ENCODE measurements at regions not wholly inside any gene's neighbourhood (a gene's known extent, or its start where the extent isn't known, plus 50 kb on each side); places are given as distances from the start of the nearest gene placed in this dataset.

DNA sequence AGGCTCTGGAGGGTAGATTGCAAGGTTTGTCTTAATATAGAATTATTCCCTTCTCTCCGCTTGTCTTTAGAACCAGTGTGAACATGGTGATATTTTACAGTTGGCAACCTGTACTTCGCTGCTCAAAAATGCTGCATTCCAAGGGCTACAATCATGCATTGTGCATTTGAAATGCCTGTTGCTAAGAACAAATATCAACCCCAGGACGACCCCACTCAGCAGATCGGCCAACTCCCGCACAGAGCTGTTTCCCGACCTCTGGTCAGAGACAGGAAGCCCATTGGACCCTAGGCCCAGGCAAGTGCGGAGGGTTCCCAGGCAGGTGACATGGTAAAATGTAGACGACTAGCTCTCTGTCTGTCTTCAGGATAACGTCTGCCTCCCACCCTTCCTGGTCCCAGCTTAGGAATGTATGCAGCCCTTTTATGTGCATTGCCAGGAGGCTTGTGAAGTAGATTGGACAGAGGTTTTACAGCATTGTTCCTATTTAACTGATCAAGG is 263.5 kb downstream of the FOXO1 start:
- Histone ChIP-seq H3K27ac (ENCODE audit: low read depth) (no peak overlapping the region), H3K36me3 (ENCODE audit: insufficient read depth) (no peaks in the 10 kb centered on the region), H3K4me2 (no peak overlapping the region), H3F3A (replicated peaks; ENCODE audit: low read depth) (no peaks in the 10 kb centered on the region), H2AFZ (no peak overlapping the region; the same call in 1 of the 2 replicates), H3K4me1 (ENCODE audit: insufficient read depth) (peaks cover 10% of the 10 kb centered on the region; the same call in 1 of the 2 replicates), H3K79me2 (replicated peaks; ENCODE audit: insufficient read depth) (no peaks in the 10 kb centered on the region), H3K27me3 (ENCODE audit: insufficient read depth) (no peaks in the 10 kb centered on the region), H3K9me2 (ENCODE audit: insufficient read depth) (no peaks in the 10 kb centered on the region), H4K20me1 (replicated peaks; ENCODE audit: insufficient read depth) (no peaks in the 10 kb centered on the region), H3K4me3 (no peak overlapping the region)
- no peak for TF ChIP-seq ZNF331 (CRISPR knock-in tag; IDR thresholded peaks at IDR 0.05; ENCODE audit: low read depth)
- no peak for TF ChIP-seq POLR2AphosphoS5 (IDR thresholded peaks at IDR 0.05; ENCODE audit: low read depth)
- no peak for TF ChIP-seq EZH2phosphoT487 (IDR thresholded peaks at IDR 0.05; ENCODE audit: unreplicated experiment)
- TF ChIP-seq, protein P1, sequence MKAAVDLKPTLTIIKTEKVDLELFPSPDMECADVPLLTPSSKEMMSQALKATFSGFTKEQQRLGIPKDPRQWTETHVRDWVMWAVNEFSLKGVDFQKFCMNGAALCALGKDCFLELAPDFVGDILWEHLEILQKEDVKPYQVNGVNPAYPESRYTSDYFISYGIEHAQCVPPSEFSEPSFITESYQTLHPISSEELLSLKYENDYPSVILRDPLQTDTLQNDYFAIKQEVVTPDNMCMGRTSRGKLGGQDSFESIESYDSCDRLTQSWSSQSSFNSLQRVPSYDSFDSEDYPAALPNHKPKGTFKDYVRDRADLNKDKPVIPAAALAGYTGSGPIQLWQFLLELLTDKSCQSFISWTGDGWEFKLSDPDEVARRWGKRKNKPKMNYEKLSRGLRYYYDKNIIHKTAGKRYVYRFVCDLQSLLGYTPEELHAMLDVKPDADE (IDR thresholded peaks at IDR 0.05) = no peak
- no peak for TF ChIP-seq JUNB (IDR thresholded peaks at IDR 0.05; ENCODE audit: unreplicated experiment)
- TF ChIP-seq, protein P2, sequence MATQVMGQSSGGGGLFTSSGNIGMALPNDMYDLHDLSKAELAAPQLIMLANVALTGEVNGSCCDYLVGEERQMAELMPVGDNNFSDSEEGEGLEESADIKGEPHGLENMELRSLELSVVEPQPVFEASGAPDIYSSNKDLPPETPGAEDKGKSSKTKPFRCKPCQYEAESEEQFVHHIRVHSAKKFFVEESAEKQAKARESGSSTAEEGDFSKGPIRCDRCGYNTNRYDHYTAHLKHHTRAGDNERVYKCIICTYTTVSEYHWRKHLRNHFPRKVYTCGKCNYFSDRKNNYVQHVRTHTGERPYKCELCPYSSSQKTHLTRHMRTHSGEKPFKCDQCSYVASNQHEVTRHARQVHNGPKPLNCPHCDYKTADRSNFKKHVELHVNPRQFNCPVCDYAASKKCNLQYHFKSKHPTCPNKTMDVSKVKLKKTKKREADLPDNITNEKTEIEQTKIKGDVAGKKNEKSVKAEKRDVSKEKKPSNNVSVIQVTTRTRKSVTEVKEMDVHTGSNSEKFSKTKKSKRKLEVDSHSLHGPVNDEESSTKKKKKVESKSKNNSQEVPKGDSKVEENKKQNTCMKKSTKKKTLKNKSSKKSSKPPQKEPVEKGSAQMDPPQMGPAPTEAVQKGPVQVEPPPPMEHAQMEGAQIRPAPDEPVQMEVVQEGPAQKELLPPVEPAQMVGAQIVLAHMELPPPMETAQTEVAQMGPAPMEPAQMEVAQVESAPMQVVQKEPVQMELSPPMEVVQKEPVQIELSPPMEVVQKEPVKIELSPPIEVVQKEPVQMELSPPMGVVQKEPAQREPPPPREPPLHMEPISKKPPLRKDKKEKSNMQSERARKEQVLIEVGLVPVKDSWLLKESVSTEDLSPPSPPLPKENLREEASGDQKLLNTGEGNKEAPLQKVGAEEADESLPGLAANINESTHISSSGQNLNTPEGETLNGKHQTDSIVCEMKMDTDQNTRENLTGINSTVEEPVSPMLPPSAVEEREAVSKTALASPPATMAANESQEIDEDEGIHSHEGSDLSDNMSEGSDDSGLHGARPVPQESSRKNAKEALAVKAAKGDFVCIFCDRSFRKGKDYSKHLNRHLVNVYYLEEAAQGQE (IDR thresholded peaks at IDR 0.05; ENCODE audit: unreplicated experiment) = no peak
- no peak for TF ChIP-seq CTCF (conservative IDR thresholded peaks at IDR 0.05; ENCODE audit: low read depth in 2 of 2)
- TF ChIP-seq STAT1 (IDR thresholded peaks at IDR 0.05; ENCODE audit: unreplicated experiment) = no peak
- TF ChIP-seq EZH2 (IDR thresholded peaks at IDR 0.05; ENCODE audit: low read depth, unreplicated experiment) = no peak
- TF ChIP-seq CREB1 (CRISPR knock-in tag; IDR thresholded peaks at IDR 0.05; ENCODE audit: low read depth) = no peak
- TF ChIP-seq ZNF114 (CRISPR knock-in tag; IDR thresholded peaks at IDR 0.05) = no peak
- TF ChIP-seq ZNF462 (CRISPR knock-in tag; IDR thresholded peaks at IDR 0.05) = no peak
- no peak for TF ChIP-seq NANOG (IDR thresholded peaks at IDR 0.05; ENCODE audit: borderline replicate concordance)
- DNase-seq (ENCODE audit: low spot score) (peak; percentile 18), ATAC-seq (peak; percentile 83)
- Mint-ChIP-seq H3K9me3 (no peaks in the 10 kb centered on the region), H3K27me3 (ENCODE audit: insufficient read depth, low read depth, poor library complexity) (peaks cover 5% of the 10 kb centered on the region), H3K27ac (no peak overlapping the region), H3K4me1 (peaks cover 17% of the 10 kb centered on the region), H3K4me3 (no peak overlapping the region), H3K36me3 (ENCODE audit: low read depth) (no peaks in the 10 kb centered on the region)

All from GM23338 (cell line).